GM12892 (cell line): ENCODE measurements at regions not wholly inside any gene's neighbourhood (a gene's known extent, or its start where the extent isn't known, plus 50 kb on each side); places are given as distances from the start of the nearest gene placed in this dataset.

Experiments used
- POLR2A ChIP-seq: IDR thresholded peaks from 2 replicates; pipeline ENCODE4 v1.6.1; 2011; ENCODE audit warnings: low read depth, low read length, control low read depth
- POLR2AphosphoS5 ChIP-seq: IDR thresholded peaks from 2 replicates; pipeline ENCODE4 v1.6.1; 2011; ENCODE audit warnings: low read depth, low read length, control low read depth

GRCh38 chr16:72480911-72481310 lies 309.0 kb upstream of the PMFBP1 start:
- TF ChIP-seq POLR2AphosphoS5 (no peak), POLR2A (no peak)
